Retina (tissue), 1 donor: ENCODE measurements at regions not wholly inside any gene's neighbourhood (a gene's known extent, or its start where the extent isn't known, plus 50 kb on each side); places are given as distances from the start of the nearest gene placed in this dataset.

Source experiments
- DNase-seq: peaks from one replicate; pipeline ENCODE4 v3.0.0-alpha.2; 2016

- no peak for DNase-seq
Observed at GRCh38 chr1:234875328-234875952, 253.2 kb downstream of the TOMM20 start.

GRCh38 chr1:234874291-234875288 is 254.0 kb downstream of the TOMM20 start:
- DNase-seq: no peak

- DNase-seq: no peak
Observed at GRCh38 chr1:234871710-234872271, 256.8 kb downstream of the TOMM20 start.

- DNase-seq: no peak
Observed at GRCh38 chr1:234871039-234871709, 257.5 kb downstream of the TOMM20 start.

GRCh38 chr1:234870020-234870981 is 258.3 kb downstream of the TOMM20 start:
- no peak for DNase-seq

- DNase-seq: no peak
Observed at GRCh38 chr1:234869182-234870019, 259.2 kb downstream of the TOMM20 start.

GRCh38 chr1:234868296-234869147 is 258.5 kb upstream of the IRF2BP2 start:
- no peak for DNase-seq

GRCh38 chr1:234866007-234866866 is 256.3 kb upstream of the IRF2BP2 start:
- no peak for DNase-seq

- no peak for DNase-seq
Observed at GRCh38 chr1:234865171-234866006, 255.4 kb upstream of the IRF2BP2 start.

- DNase-seq: no peak
Observed at GRCh38 chr1:234864116-234864515, 254.1 kb upstream of the IRF2BP2 start.

GRCh38 chr1:234863551-234863971 is 253.6 kb upstream of the IRF2BP2 start:
- no peak for DNase-seq

- no peak for DNase-seq
Observed at GRCh38 chr1:234862944-234863515, 253.1 kb upstream of the IRF2BP2 start.

GRCh38 chr1:234862360-234862943 is 252.5 kb upstream of the IRF2BP2 start:
- no peak for DNase-seq

GRCh38 chr1:234861761-234862160 is 251.8 kb upstream of the IRF2BP2 start:
- DNase-seq: no peak

GRCh38 chr1:234861024-234861620 is 251.1 kb upstream of the IRF2BP2 start:
- no peak for DNase-seq

- DNase-seq: no peak
Observed at GRCh38 chr1:234858722-234859121, 248.7 kb upstream of the IRF2BP2 start.

- no peak for DNase-seq
Observed at GRCh38 chr1:234856845-234857245, 246.9 kb upstream of the IRF2BP2 start.
